Activated T-helper 17 cell treated with anti-CD3 and anti-CD28 coated beads, Interleukin-2, amount 50 U/mL, for 72 hours (primary cell): ENCODE measurements at regions not wholly inside any gene's neighbourhood (a gene's known extent, or its start where the extent isn't known, plus 50 kb on each side); places are given as distances from the start of the nearest gene placed in this dataset.

Source experiments
- ATAC-seq: fragments of 150-1000 bp; cut with Tn5 transposase; replicated peaks from 2 replicates; pipeline ENCODE4 v1.10.0; 2021; ENCODE audit warnings: mild to moderate bottlenecking, moderate library complexity
- H3K27ac Mint-ChIP-seq: one replicate; pipeline ENCODE4 v1.8.0; 2022; ENCODE audit warnings: mixed read lengths
- H3K27me3 Mint-ChIP-seq: one replicate; pipeline ENCODE4 v1.8.0; 2022; ENCODE audit warnings: mixed read lengths
- H3K36me3 Mint-ChIP-seq: one replicate; pipeline ENCODE4 v1.8.0; 2022; ENCODE audit warnings: low read depth, mild to moderate bottlenecking, mixed read lengths
- H3K4me1 Mint-ChIP-seq: one replicate; pipeline ENCODE4 v1.8.0; 2022; ENCODE audit warnings: mixed read lengths
- H3K4me3 Mint-ChIP-seq: one replicate; pipeline ENCODE4 v1.8.0; 2022; ENCODE audit warnings: mild to moderate bottlenecking, mixed read lengths
- H3K9me3 Mint-ChIP-seq: one replicate; pipeline ENCODE4 v1.8.0; 2022; ENCODE audit warnings: mixed read lengths

DNA sequence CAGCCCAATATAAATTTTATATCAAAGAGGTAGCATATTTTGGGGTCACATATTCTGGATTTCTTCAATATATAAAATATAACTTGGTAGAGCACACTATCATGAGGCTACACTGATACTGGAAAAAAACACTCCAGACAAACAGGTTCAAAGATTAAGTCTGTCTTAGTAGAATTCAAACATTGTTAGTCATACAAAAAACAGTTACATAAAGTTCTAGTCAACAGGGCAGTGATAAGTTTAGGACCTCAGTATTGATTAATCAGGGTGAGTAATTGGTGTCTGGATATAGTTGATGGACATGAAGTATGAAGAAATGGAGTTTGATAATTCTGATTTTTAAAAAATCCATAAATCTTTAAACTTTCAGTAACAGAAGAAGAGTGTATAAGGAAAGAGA is 1291.3 kb downstream of the FSTL5 start:
- H3K27ac Mint-ChIP-seq, result no peak overlapping the region
- H3K27me3 Mint-ChIP-seq, result no peaks in the 10 kb centered on the region
- no peaks in the 10 kb centered on the region for H3K36me3 Mint-ChIP-seq
- H3K4me1 Mint-ChIP-seq, result no peaks in the 10 kb centered on the region
- H3K4me3 Mint-ChIP-seq, result no peak overlapping the region
- no peak for ATAC-seq
- H3K9me3 Mint-ChIP-seq, result peaks cover 9% of the 10 kb centered on the region

- H3K27me3 Mint-ChIP-seq, result no peaks in the 10 kb centered on the region
Observed at GRCh38 chr4:160877087-160877790, 1286.6 kb downstream of the FSTL5 start.

DNA sequence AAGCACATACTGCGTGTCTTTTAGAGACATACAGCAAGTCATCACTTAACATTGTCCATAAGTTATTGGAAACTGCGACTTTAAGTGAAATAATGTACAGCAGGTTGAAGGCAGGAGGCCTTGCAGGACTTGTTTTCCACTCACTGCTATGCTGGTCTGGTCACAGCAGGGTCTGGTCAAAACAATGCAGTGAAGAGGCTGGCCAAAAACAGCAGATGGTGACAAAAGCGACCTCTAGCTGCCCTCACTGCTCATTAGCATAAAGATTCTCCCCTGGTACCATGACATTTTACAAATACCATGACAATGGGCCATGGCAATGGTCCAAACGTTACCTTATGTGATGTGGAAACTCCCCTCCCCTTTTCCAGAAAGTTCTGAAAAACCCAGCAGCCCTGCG is 1283.6 kb downstream of the FSTL5 start:
- no peaks in the 10 kb centered on the region for H3K27me3 Mint-ChIP-seq
- no peaks in the 10 kb centered on the region for H3K36me3 Mint-ChIP-seq
- no peak overlapping the region for H3K27ac Mint-ChIP-seq
- no peak overlapping the region for H3K4me3 Mint-ChIP-seq
- peaks cover 5% of the 10 kb centered on the region for H3K9me3 Mint-ChIP-seq
- no peak for ATAC-seq
- H3K4me1 Mint-ChIP-seq, result no peaks in the 10 kb centered on the region

More at GRCh38 chr4:160877087-160877790, 1286.6 kb downstream of the FSTL5 start:
- no peaks in the 10 kb centered on the region for H3K4me1 Mint-ChIP-seq
- no peak overlapping the region for H3K27ac Mint-ChIP-seq
- ATAC-seq, result no peak
- H3K9me3 Mint-ChIP-seq, result peaks cover 3% of the 10 kb centered on the region
- no peak overlapping the region for H3K4me3 Mint-ChIP-seq
- H3K36me3 Mint-ChIP-seq, result no peaks in the 10 kb centered on the region

GRCh38 chr4:160887668-160888067 is 1276.1 kb downstream of the FSTL5 start:
- Mint-ChIP-seq H3K36me3 (no peaks in the 10 kb centered on the region), H3K4me3 (no peak overlapping the region), H3K27me3 (no peaks in the 10 kb centered on the region), H3K9me3 (peaks cover 4% of the 10 kb centered on the region), H3K4me1 (no peaks in the 10 kb centered on the region), H3K27ac (no peak overlapping the region)
- no peak for ATAC-seq

DNA sequence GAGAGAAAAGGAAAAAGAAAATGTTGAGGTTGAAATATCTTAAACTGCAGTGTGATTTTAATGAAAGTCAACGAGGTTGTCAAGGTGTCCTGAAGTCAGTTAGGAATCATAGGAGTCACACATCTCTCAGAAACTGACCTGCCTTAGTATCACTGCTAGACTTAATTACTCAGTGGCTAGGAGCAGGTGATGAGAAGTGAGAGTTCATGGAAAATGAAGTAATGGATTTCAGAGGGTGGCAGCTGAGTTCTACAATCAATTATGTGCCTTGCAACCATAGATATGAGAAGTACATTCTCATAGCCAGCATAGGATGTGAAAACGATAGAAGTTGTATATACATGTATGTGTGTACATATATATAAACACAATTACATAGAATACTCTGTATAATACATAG is 1269.7 kb downstream of the FSTL5 start:
- Mint-ChIP-seq H3K4me1 (no peaks in the 10 kb centered on the region), H3K9me3 (peaks cover 7% of the 10 kb centered on the region), H3K27me3 (no peaks in the 10 kb centered on the region), H3K36me3 (no peaks in the 10 kb centered on the region), H3K4me3 (no peak overlapping the region), H3K27ac (no peak overlapping the region)
- no peak for ATAC-seq

DNA sequence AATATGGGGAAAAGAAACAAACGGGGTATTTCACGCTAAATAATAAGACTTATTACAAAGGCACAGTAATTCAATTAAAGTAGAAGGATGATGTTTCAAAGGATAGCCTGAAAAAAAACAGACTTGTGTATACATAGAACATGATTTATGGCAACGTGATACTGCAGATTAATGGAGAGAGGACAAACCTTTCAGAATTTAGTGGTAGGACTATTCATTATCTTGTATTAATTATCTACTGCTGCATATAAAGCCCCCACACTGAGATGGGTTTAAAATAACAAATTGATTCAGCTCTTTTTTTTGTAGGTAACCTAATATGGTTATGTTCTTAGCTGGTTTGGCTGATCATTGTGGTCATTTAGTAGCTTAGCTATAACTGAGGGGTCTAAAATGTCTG is 1269.0 kb downstream of the FSTL5 start:
- Mint-ChIP-seq H3K27ac (no peak overlapping the region), H3K36me3 (no peaks in the 10 kb centered on the region), H3K4me1 (no peaks in the 10 kb centered on the region), H3K27me3 (no peaks in the 10 kb centered on the region), H3K4me3 (no peak overlapping the region), H3K9me3 (peaks cover 7% of the 10 kb centered on the region)
- no peak for ATAC-seq

DNA sequence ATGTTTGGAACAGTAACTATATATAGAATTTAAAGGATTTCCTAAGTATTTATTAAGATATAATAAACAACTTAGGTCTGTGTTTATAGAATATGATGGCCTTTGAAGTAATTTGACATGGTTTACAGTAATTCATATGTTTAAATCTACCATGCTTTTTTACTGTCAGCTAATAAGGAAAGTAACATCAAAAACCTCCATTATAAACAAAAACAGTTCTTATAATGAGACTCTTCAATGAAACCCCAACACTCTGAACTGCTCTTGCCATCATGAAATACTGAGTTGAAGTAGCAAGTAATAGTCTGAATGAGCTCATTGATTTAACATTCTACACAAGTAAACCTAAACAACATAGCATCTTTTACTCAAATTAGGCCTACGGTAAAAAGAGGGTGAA is 1236.5 kb downstream of the FSTL5 start:
- peaks cover 16% of the 10 kb centered on the region for H3K9me3 Mint-ChIP-seq
- no peak for ATAC-seq
- no peaks in the 10 kb centered on the region for H3K36me3 Mint-ChIP-seq
- H3K27me3 Mint-ChIP-seq, result no peaks in the 10 kb centered on the region
- H3K27ac Mint-ChIP-seq, result no peak overlapping the region
- no peak overlapping the region for H3K4me3 Mint-ChIP-seq
- no peaks in the 10 kb centered on the region for H3K4me1 Mint-ChIP-seq

GRCh38 chr4:160928482-160928881 is 1235.3 kb downstream of the FSTL5 start:
- no peaks in the 10 kb centered on the region for H3K36me3 Mint-ChIP-seq
- no peak overlapping the region for H3K4me3 Mint-ChIP-seq
- no peaks in the 10 kb centered on the region for H3K27me3 Mint-ChIP-seq
- no peak overlapping the region for H3K27ac Mint-ChIP-seq
- H3K4me1 Mint-ChIP-seq, result no peaks in the 10 kb centered on the region
- ATAC-seq, result no peak
- H3K9me3 Mint-ChIP-seq, result peaks cover 16% of the 10 kb centered on the region

GRCh38 chr4:160947653-160948052 is 1216.1 kb downstream of the FSTL5 start:
- Mint-ChIP-seq H3K9me3 (peaks cover 5% of the 10 kb centered on the region), H3K36me3 (no peaks in the 10 kb centered on the region), H3K27ac (no peak overlapping the region), H3K4me1 (no peaks in the 10 kb centered on the region), H3K27me3 (no peaks in the 10 kb centered on the region), H3K4me3 (no peak overlapping the region)
- ATAC-seq, result no peak

GRCh38 chr4:160956875-160957274 is 1206.9 kb downstream of the FSTL5 start:
- Mint-ChIP-seq H3K4me1 (no peaks in the 10 kb centered on the region), H3K9me3 (peaks cover 4% of the 10 kb centered on the region), H3K27me3 (no peaks in the 10 kb centered on the region), H3K27ac (no peak overlapping the region), H3K36me3 (no peaks in the 10 kb centered on the region), H3K4me3 (no peak overlapping the region)
- no peak for ATAC-seq

- peaks cover 9% of the 10 kb centered on the region for H3K9me3 Mint-ChIP-seq
- no peaks in the 10 kb centered on the region for H3K27me3 Mint-ChIP-seq
- H3K4me3 Mint-ChIP-seq, result no peak overlapping the region
- H3K27ac Mint-ChIP-seq, result no peak overlapping the region
- no peaks in the 10 kb centered on the region for H3K4me1 Mint-ChIP-seq
- no peaks in the 10 kb centered on the region for H3K36me3 Mint-ChIP-seq
- ATAC-seq, result no peak
Observed at GRCh38 chr4:160969925-160970324, 1193.9 kb downstream of the FSTL5 start.

DNA sequence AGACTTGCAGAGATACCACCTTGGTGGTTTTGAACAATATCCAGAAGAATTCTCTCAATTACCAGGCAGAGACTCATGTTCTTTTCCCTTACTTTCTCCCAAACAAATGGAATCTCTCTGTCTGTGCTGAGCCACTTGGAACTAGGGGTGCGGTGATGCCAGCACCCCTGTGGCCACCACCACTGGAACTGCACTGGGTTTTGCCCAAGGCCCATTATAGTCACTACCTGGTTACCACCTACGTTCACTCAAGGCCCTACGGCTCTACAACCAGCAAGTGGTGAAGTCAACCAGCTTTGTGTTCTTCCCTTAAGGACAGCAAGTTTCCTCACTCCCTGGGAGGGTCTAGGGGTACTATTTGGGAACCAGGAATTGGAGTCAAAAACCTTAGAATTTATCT is 1183.7 kb downstream of the FSTL5 start:
- no peak overlapping the region for H3K4me3 Mint-ChIP-seq
- no peaks in the 10 kb centered on the region for H3K4me1 Mint-ChIP-seq
- no peak overlapping the region for H3K27ac Mint-ChIP-seq
- no peaks in the 10 kb centered on the region for H3K27me3 Mint-ChIP-seq
- H3K9me3 Mint-ChIP-seq, result peaks cover 25% of the 10 kb centered on the region
- H3K36me3 Mint-ChIP-seq, result no peaks in the 10 kb centered on the region
- ATAC-seq, result no peak

GRCh38 chr4:160981083-160981482 is 1182.7 kb downstream of the FSTL5 start:
- peaks cover 25% of the 10 kb centered on the region for H3K9me3 Mint-ChIP-seq
- no peak overlapping the region for H3K27ac Mint-ChIP-seq
- H3K4me1 Mint-ChIP-seq, result no peaks in the 10 kb centered on the region
- H3K36me3 Mint-ChIP-seq, result no peaks in the 10 kb centered on the region
- no peaks in the 10 kb centered on the region for H3K27me3 Mint-ChIP-seq
- no peak overlapping the region for H3K4me3 Mint-ChIP-seq
- ATAC-seq, result no peak

- Mint-ChIP-seq H3K4me1 (no peaks in the 10 kb centered on the region), H3K27me3 (no peaks in the 10 kb centered on the region), H3K4me3 (no peak overlapping the region), H3K36me3 (no peaks in the 10 kb centered on the region), H3K27ac (no peak overlapping the region), H3K9me3 (peaks cover 25% of the 10 kb centered on the region)
- no peak for ATAC-seq
Observed at GRCh38 chr4:160983035-160983434, 1180.8 kb downstream of the FSTL5 start.

- Mint-ChIP-seq H3K4me1 (no peaks in the 10 kb centered on the region), H3K9me3 (no peaks in the 10 kb centered on the region)
- ATAC-seq, result no peak
Observed at GRCh38 chr4:161002386-161002785, 1161.4 kb downstream of the FSTL5 start.

More at GRCh38 chr4:161002386-161002785, 1161.4 kb downstream of the FSTL5 start:
- H3K27ac Mint-ChIP-seq, result no peak overlapping the region
- H3K27me3 Mint-ChIP-seq, result no peaks in the 10 kb centered on the region
- H3K36me3 Mint-ChIP-seq, result no peaks in the 10 kb centered on the region
- no peak overlapping the region for H3K4me3 Mint-ChIP-seq
